DMS53 treated with DMSO at 0.1 percent for 48 hours (cell line): ENCODE measurements at regions not wholly inside any gene's neighbourhood (a gene's known extent, or its start where the extent isn't known, plus 50 kb on each side); places are given as distances from the start of the nearest gene placed in this dataset.
A peak's percentile ranks its signal among the peaks of the same experiment; 100 is the strongest.
"Not testable (repeated sequence)": the region's sequence is repeated elsewhere in the genome, so short reads cannot be mapped to it uniquely, and the experiment has no call there.

ENCODE experiments used
- DNase-seq: peaks from one replicate; lab custom pipeline; 2025; ENCODE audit not compliant: unreplicated experiment; lab: John Stamatoyannopoulos, UW

DNA sequence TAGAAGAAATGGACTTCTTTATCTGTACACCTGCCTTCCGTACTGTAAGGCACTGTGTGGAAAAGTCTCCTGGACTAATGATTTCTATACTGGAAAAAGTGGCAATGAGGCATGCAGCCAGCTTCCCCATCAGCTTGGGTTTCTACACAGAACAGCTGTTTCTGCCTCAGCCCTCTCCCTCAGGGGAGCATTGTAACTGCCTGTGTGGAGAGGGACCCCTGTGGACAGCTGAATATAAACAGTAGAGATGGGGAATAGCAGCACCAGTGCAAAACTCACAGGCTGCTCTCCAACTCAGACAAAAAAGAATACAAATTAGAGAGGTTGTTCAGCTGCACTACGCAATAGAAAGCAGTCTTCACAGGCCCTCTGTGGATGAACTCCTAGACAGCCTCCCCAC, 451.3 kb upstream of the MBL2 start:
- no peak for DNase-seq

DNA sequence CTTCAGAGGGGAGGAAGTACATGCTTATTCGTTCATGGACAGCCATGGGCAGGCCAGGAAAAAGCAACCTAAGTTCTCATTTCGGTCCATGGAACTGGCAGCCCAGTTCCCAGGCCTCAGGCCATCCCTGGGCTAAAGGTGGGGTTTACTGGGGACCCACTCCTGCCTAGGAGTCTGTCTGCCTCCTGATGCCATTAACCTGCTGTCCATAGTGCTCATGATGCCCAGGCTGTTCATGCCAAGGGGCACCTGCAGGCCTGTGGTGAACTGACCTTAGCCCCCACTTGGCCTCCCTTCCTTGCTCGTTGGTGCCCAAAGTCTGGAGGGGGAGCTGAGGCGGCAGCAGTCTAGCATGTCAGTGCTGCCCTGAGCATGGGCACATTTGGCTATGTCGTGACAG, 450.2 kb upstream of the MBL2 start:
- no peak for DNase-seq

DNA sequence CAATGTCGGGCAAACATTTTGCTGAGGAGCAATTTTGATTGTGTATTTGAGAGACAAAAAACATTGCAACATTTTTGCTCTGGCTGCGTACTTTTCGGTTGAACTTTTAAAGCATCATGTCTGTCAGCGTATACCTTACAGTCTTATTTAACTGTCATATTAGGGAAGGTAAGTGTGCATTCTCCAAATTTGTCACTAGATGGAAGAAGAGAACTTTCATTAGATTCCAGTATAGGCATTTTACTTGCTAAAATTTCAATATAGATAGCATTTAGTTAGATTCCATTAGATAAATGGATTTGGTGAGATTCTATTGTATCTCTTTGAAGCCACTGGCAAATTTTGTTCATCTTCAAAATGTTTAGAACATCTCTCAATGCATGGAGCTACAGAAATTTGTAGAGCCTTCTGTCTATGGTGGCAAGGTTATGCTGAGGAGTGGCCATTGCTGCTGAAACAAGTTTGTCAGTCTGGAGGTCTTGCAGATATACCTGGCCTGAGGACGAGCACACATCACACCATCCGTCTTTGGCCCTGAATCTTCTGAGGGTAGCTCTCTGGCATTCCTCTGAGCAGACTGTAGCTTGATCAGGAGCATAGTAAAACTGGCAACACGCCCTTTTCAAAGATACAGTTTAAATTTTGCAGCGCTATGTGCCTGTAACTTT, 437.5 kb upstream of the MBL2 start:
- peak; percentile 70 for DNase-seq

DNA sequence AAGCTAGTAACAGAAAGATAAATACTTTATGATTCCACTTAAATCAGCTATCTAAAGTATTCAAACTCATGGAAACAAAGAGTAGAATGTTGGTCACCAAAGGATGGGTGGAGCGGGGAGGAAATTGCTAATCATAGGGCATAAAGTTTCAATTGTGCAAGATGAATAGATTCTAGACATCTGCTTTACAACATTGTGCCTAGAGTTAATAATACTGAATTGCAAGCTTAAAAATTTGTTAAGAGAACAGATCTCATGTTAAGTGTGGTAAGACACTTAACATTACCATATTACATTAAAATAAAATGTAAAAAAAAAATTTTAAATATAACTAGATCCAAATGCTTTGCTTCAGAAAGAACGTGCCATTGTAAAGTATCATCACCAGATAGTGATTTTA, 411.1 kb upstream of the MBL2 start:
- no peak for DNase-seq

DNA sequence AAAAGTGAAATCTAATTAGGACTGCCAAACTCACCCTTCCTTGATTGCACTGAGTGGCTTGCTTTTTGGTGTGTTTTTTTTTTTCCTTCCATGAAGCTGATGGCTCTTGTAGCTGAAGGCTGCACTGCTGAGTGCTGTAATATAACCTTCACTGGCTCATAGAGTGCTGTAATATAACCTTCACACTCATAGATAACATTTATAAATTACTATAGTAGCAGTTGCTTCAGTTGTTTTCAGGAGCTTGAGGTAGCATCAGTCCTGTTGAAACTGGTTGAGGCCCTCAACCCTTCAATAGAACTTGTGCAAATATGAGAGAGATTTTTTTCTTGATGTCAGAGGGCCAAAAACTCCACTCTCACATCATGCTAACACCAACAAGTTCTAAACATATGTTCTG, 404.9 kb upstream of the MBL2 start:
- DNase-seq: peak; percentile 25

DNA sequence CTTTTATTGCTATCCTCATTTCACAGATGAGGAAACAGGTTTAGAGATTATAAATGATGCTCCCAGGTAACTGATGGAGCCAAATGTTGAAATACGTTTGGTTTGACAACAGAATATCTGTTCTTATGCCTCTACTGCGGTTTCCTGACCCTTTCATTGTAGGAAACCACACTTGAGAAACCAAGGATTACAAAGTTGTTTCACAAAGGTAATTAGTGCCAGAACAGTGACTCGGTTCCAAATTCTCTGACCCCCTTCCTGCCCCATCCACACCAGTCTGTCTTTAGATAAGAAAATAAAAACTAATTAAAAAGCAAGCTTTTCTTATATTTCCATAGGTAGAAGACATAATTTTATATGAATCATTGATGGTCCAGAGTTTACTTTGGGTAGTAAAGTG, 393.7 kb upstream of the MBL2 start:
- no peak for DNase-seq

DNA sequence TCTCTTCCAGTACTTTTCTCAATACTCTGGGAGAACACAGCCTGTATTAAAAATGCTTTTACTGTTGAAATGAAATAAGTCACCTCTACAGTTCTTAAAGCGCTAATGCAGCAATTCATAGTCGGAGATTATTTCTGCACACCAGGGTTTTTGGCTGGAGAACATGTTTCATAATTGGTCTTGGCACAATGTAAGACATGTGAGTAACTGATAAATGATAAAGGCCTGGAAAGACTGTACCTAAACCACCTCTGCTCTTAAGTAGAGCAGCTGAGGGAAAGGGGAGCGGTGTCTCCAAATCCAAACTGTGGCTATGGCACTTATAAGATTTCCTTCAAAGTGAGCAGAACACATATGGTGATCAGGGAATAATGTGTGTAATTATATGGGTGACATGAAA, 390.3 kb upstream of the MBL2 start:
- DNase-seq: no peak

DNA sequence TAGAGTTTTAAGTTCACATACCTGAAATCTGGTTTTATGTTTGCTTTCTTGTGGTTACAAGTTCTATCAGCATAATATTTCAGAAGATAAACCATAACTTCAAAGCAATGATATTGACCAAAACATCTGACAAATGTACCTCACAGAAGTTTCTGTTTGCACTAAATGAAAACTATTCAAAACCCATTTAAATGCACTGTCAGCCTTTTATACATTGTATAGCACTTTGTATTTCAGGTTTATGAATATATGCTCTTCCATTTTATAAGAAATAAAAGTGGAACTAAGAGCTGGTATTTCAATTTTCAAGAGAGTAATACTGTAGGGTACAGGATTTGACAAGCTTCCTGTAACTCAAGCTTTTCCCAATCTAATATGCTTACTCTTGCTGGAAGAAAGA, 388.6 kb upstream of the MBL2 start:
- no peak for DNase-seq

DNA sequence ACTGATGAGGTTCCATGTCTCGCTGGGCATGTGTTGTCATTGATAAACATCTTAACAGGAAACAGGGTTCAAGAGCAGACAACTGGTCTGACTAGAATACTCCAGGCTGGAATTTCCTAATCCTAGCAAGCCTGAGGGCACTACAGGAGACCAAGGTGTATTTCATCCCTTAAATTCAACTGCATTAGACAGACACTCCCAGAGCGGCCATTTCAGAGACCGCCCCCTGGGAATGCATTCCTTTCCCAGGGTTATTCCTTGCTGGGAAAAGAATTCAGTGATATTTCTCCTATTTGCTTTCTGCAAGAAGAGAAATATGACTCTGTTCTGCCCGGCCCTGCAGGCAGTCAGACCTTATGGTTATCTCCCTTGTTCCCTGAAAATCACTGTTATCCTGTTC, 383.1 kb upstream of the MBL2 start:
- not testable (repeated sequence) for DNase-seq

DNA sequence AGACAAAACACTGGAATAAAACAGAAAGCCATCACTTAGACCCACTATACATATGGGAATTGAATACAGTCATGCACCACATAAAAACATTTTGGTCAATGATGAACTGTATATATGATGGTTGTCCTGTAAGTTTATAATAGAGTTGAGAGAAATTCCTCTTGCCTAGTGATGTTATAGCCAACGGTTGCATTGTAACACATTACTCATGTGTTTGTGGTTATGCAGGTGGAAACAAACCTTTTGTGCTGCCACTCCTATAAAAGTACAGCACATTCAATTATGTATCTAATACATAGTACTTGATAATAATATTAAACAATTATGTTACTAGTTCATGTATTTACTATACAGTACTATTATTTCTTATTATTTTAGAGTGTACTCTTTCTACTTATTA, 381.2 kb upstream of the MBL2 start:
- no peak for DNase-seq

DNA sequence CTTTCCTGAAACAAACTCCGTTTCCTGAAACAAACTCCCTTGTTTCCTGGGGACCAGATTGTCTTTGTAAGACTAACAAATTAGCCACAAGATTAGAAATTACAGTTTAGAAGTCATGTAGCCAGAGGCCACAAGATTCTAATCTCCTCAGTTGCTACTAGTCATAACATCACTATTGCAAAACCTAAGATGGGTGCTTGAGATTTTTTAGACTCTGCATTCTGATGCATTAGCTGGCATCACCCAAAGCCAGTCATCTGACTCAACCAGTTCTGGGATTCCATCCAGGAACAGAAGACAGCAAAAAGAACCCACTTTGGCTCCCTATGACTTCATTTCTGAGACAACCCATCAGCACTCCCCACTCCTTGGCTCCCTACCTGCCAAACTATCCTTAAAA, 367.9 kb upstream of the MBL2 start:
- DNase-seq: no peak

DNA sequence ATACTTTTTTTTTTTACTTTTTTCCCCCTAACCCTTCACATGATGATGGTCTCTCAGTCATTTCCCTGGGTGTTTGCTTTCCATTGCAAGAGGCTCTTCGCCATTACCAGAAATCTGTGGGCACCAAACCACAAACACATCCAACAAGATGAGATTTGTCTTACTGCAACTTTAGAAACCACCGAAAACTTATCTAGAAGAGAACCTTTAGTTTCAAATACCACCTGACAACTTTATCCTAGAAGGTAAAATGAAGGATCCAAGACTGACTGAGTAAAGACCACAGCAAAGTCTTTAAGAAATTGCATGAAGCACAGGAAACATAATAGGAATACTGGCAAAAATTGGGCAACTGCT, 363.3 kb upstream of the MBL2 start:
- no peak for DNase-seq

DNA sequence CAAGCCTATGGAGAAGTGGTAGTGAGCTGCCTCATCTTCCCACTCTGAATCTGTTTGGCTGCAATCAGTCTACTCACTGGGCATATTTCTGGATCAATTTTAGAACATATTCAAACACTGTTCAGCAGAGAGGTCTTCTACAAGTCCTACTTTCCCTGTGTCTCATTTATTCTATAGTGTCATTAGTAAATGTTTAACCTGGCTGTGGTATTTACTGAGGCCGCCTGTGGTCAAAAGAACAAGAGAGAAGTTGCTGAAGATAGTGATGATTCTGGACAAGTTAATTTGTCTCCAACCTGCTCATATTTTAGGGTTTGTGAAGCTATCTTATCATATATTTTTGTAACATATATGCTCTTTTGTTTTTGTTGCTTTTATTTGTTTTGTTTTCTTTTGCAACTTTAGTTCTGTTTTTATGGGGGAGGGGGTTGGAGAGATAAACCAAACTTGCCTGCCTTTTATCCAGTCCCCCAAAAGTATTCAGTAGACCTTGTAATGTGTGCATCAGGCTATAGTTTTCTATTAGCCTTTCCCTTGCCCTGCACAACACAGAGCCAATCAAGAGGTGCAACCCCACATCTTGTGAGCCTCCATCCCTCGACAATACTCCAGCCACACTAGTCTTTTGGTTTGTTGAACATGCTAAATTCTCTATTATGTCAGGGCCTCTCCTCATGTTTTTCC, 362.8 kb upstream of the MBL2 start:
- DNase-seq: peak; percentile 58

DNA sequence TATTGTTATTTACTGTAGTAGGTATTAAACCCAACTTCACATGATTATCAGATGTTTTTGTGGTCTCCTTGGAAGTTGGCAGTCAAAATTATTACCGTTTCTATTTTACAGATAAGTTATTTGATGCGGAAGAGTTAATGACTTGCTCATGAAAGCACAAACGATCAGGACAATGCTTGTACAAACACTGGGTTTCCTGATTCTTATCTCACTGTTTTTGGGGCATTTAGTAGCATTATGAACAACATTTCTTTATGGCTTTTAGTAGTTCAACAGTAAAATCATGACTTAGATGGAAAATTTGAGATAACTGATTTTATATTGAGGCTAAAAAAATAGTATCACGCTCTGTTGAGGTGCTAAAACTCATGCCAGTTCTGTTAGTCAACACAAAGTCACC, 361.5 kb upstream of the MBL2 start:
- DNase-seq: no peak

DNA sequence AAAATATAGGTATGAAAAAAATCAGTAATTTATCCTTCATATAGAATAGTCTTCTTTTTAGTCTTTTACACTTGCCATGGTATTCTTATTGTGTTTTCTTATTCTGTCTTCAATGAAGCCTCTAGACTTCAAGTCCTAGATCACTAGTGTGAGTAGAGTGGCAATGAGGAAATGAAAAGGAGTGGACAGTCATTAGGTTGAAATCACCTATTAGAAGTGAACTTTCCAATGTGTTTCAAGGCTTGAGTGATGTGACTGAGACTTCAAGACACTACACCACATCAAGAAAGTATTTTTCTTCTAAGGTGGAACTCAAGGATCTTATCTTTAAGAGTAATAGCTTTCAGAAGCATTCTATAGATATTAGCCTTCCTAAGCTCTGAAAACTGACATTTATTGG, 357.8 kb upstream of the MBL2 start:
- DNase-seq: no peak

DNA sequence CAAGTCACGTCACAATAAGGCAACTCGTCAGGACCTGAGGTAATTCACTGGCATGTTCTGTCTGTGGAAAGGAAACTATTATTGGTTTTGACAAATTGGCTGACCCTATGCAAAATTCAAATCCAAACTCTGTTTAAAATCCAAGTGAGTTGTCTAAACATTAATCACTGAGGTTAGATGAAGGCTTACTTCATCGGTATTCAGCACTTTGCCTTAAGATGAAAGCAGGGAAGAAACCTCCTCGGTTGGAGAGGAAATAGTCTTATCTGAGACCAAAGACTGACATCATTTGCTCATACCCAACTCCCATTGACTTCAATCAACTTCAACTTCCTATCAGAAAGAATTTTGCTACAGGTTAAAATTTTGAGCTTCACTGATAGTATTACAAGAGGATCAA, 355.1 kb upstream of the MBL2 start:
- no peak for DNase-seq

DNA sequence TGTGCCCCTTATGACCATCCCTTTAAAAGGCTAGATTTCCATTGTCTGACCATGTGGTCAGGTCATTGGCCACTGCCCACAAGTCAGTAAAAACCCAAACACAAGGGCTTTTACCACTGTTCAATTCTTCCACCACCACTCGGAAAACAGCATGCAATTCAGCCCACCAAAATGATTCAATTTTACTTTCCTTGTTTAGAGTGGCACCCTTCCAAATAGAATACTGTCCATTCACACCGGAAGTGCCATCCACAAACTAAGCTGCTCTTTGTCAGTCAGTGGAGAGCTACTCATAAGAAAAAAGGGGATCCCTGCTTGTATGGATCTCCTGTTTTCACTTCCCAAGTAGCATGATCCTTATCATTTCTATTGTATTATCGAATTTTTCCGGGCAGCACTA, 350.7 kb upstream of the MBL2 start:
- DNase-seq: no peak

DNA sequence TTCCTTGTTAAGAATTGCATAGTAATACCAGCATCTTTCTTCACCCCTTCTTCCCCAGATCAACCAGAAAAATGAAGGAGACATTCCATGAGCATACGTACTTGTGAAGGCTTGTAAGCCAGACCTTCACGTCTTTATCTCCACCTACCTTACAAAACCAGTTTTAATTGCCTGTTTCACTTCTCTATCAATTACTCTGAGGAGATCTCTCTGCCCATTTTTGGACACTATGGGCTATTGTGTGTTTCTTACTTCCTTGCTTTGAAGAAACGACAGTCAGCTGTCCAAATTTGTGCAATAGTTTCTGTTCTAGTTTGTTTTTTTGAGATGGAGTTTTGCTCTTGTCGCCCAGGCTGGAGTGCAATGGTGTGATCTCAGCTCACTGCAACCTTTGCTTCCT, 349.7 kb upstream of the MBL2 start:
- no peak for DNase-seq

DNA sequence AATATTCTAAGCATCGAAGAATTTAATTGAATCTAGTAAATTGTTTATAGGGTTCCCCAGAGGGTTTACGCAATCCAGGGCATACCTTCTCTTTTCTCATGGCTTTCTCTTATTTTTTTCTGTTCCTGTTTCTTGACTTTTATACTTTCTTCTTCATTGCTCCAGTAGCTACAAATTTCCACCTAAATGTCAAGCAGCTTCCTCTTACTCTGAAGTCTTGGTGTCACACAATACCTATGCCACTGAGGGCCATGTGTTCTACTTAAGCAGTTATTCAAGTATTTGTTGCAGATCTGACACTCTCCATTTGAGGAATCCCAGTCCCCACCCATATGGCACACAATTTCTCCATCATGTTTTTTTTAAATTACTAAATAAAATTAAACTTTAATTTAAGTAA, 343.1 kb upstream of the MBL2 start:
- DNase-seq: no peak

DNA sequence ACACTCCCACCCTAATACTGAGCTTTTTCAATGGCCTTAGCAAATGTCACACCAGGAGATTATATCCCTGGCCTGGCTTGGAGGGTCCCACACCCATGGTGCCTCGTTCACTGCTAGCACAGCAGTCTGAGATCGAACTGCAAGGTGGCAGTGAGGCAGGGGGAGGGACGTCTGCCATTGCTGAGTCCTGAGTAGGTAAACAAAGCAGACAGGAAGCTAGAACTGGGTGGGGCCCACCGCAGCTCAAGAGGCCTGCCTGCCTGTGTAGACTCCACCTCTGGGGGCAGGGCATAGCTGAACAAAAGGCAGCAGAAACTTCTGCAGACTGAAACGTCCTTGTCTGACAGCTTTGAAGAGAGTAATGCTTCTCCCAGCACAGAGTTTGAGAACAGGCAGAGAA, 338.9 kb upstream of the MBL2 start:
- peak; percentile 21 for DNase-seq

DNA sequence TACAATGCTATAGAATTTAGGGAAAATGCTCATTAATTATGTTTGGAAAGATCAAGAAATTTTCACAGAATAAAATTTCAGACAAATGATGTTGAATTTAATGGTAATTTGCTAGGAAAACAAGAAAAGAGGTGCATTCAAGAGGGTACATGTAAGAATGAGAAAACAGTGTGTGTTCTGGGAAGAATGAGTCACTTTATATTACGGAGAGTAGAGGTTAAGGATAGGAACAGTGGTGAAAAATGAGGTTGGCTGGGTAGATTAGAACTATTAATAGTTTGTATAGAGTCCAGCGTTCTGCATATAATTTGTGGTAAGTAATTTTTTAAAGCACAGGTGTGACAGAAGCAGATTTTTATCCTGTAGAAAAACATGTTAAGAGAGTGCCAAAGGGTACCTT, 336.7 kb upstream of the MBL2 start:
- no peak for DNase-seq

DNA sequence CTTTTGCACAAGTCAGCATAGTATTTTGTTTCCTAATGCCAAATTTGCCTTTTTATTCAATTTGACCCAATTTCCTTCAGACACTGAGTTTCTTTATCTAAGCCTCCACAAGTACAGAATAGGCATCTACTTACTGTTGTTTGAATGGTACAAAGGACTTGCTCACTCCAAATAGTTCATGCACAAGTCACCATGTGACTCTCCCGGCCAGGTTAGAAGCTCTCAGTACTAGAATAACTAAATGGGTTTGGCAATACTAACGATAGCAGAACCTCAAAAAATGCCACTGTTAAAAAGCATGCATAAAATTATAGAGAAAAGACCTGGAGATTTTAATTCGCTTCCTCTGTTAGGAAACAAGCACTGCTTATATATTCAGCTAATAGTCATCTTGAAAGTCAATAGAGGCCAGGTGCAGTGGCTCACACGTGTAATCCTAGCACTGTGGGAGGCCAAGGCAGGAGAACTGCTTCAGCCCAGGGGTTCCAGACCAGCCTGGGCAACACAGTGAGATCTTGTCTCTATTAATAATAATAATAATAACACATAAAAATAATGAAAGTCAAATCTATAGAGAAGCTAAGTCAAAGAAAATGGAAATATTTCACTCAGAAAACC, 335.8 kb upstream of the MBL2 start:
- DNase-seq: peak; percentile 30

DNA sequence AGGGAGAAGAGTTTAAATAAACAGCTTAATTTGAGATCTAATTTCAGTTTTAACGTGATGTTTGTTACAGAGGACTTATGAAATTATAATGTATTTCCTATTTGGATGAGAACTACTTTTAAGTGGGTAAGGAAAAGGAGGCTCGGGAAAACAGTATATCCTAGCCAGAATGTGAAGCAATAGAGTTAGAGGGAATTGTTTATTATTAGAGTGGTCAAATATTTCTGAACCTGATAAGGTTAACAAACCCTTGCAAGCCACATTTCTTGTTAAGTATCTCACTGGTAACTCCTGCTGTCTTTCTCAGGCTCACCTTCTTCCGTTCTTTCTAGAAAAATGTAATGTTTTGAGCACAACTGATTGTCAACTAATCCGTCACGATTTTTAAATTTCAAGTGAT, 335.1 kb upstream of the MBL2 start:
- no peak for DNase-seq
